IgD-negative memory B cell (primary cell): ENCODE measurements at regions not wholly inside any gene's neighbourhood (a gene's known extent, or its start where the extent isn't known, plus 50 kb on each side); places are given as distances from the start of the nearest gene placed in this dataset.
"Not testable (repeated sequence)": the region's sequence is repeated elsewhere in the genome, so short reads cannot be mapped to it uniquely, and the experiment has no call there.

Source experiments
- H3K27ac Mint-ChIP-seq, 3 donors: one replicate each; pipeline ENCODE4 v1.8.0; 2020 to 2022; ENCODE audit warnings: mild to moderate bottlenecking in 3 of 3, mixed read lengths in 3 of 3, moderate library complexity in 1 of 3
- H3K27me3 Mint-ChIP-seq: one replicate; pipeline ENCODE4 v1.8.0; 2021; ENCODE audit warnings: mixed read lengths
- H3K36me3 Mint-ChIP-seq: one replicate; pipeline ENCODE4 v1.8.0; 2020; ENCODE audit warnings: mild to moderate bottlenecking, mixed read lengths
- H3K4me1 Mint-ChIP-seq, 3 donors: one replicate each; pipeline ENCODE4 v1.8.0; 2020 to 2022; ENCODE audit warnings: mixed read lengths in 3 of 3, mild to moderate bottlenecking in 1 of 3
- H3K4me3 Mint-ChIP-seq, 4 donors: one replicate each; pipeline ENCODE4 v1.8.0; 2020 to 2022; ENCODE audit warnings: mild to moderate bottlenecking in 4 of 4, mixed read lengths in 4 of 4, moderate library complexity in 3 of 4
- H3K9me3 Mint-ChIP-seq, 3 donors: one replicate each; pipeline ENCODE4 v1.8.0; 2020 to 2021; ENCODE audit warnings: mixed read lengths in 3 of 3, mild to moderate bottlenecking in 1 of 3

DNA sequence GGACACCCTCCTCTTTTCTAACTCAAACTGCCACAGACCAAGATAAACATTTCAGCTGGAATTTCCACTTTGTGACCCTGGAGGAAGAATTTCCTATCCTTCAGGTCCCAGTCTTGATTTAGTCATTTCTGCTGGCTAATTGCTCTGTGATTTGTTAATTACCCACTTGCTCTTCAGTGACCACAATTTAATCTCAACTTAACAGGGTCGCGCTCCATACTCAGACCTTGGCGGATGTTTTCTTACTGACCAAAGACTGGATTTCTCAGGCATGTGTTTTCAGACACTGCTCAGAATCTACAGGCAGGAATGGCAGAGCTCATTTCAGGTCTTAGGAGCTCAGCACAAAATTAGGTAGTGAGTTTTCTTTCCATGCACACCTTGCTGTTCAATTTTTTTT, 188.9 kb downstream of the ASMT start:
- H3K27ac Mint-ChIP-seq: no peak overlapping the region
- no peak overlapping the region for H3K4me3 Mint-ChIP-seq

DNA sequence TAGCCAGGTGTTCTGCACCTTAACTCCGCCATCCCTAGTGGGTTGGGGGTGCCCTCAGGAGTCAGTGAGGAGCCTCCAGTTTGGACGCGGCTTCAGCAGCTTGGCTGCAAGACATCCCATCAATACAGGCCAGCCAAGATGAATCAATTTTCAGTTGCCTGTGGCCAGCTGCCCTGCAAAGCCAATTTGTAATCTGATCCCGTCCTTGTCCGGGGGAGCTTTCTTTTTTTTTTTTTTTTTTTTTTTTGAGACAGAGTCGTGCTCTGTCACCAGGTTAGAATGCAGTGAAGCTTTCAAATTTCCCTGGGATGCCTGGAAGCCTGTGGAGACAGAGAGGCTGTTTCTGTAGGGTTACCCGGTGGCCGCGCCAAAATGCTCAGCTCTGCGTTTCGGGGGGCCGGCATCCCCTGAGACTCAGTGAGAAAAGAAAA, 192.5 kb downstream of the ASMT start:
- peak overlapping the region in 1 of 3 donors; percentile 16 for H3K27ac Mint-ChIP-seq
- no peaks in the 10 kb centered on the region for H3K36me3 Mint-ChIP-seq
- H3K4me1 Mint-ChIP-seq: no peaks in the 10 kb centered on the region
- H3K27me3 Mint-ChIP-seq: peaks cover 8% of the 10 kb centered on the region
- H3K4me3 Mint-ChIP-seq: no peak overlapping the region
- peaks cover 0 to 2% (median 0%) of the 10 kb centered on the region in 3 donors for H3K9me3 Mint-ChIP-seq

More for the DNA sequence above, 188.9 kb downstream of the ASMT start:
- Mint-ChIP-seq H3K36me3 (no peaks in the 10 kb centered on the region), H3K9me3 (no peaks in the 10 kb centered on the region), H3K4me1 (no peaks in the 10 kb centered on the region), H3K27me3 (peaks cover 8% of the 10 kb centered on the region)

DNA sequence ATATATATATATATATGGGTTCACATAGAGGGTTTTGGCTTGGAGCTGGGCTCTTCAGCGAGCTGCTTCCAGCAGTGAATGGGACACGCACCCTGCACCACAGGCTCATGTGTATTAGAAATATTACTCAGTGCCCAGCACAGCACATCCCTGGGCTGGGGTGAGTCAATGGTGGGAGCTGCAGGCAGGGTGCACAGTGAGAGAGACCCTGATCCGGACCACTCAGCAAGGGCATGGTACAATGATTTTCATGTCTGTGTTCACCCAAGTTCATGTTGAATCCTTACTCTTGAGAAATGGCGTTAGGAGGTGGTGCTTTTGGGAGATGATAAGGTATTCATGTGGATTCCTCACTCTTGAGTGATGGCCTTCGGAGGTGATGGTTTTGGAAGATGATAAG, 194.7 kb downstream of the ASMT start:
- Mint-ChIP-seq H3K9me3 (peaks cover 0 to 2% (median 0%) of the 10 kb centered on the region in 3 donors), H3K27ac (no peak overlapping the region), H3K36me3 (no peaks in the 10 kb centered on the region), H3K4me1 (no peaks in the 10 kb centered on the region), H3K27me3 (peaks cover 8% of the 10 kb centered on the region), H3K4me3 (no peak overlapping the region)

DNA sequence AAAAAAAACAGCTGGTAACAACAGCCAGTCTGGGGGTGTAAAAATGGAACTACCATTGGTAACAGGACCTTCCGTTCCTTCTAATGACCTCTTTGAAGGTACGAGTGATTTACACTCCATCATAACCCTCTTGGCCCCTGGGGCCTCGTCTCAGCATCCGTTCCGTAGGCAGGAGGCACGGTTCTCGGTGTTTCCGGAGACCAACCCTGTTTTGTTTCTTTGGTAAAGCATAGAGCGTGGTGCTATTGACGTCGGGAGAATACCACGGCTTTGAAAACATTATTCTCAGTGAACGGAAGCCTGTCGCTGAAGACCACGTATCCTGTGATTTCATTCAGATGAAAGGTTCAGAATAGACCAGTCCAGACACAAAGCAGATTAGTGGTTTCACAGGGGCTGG, 198.9 kb downstream of the ASMT start:
- Mint-ChIP-seq H3K27me3 (no peaks in the 10 kb centered on the region), H3K27ac (no peak overlapping the region), H3K4me1 (no peaks in the 10 kb centered on the region)

DNA sequence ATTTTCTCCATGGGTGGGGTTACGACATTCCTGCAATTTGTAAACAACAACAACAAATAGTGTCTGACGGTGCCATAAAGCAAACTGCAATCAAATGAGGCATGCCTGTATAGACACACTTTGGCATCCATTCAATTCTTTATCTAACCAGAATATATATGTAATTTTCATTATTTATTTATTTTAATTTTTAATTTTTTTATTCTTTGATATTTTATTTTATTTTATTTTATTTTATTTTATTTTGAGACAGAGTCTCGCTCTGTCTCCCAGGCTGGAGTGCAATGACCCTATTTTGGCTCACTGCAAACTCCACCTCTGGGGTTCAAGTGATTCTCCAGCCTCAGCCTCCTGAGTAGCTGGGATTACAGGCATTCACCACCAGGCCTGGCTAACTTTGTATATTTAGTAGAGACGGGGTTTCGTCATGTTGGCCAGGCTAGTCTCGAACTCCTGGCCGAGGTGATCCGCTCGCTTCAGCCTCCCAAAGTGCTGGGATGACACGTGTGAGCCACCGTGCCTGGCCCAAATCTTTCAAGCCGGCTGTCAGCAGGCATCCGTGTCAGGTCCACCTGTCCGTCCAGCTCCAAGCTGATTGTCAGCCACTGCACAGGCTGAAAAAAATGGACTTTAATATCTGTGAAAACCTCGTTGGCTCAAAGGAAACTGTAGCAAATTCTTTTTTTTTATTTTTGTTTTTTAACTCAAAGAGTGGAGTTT, 200.8 kb downstream of the ASMT start:
- Mint-ChIP-seq H3K9me3 (no peaks in the 10 kb centered on the region), H3K4me3 (no peak overlapping the region), H3K36me3 (no peaks in the 10 kb centered on the region), H3K27ac (no peak overlapping the region), H3K27me3 (no peaks in the 10 kb centered on the region), H3K4me1 (no peaks in the 10 kb centered on the region)

More for the DNA sequence above, 198.9 kb downstream of the ASMT start:
- Mint-ChIP-seq H3K9me3 (peaks cover 0 to 2% (median 0%) of the 10 kb centered on the region in 3 donors), H3K4me3 (no peak overlapping the region), H3K36me3 (no peaks in the 10 kb centered on the region)

DNA sequence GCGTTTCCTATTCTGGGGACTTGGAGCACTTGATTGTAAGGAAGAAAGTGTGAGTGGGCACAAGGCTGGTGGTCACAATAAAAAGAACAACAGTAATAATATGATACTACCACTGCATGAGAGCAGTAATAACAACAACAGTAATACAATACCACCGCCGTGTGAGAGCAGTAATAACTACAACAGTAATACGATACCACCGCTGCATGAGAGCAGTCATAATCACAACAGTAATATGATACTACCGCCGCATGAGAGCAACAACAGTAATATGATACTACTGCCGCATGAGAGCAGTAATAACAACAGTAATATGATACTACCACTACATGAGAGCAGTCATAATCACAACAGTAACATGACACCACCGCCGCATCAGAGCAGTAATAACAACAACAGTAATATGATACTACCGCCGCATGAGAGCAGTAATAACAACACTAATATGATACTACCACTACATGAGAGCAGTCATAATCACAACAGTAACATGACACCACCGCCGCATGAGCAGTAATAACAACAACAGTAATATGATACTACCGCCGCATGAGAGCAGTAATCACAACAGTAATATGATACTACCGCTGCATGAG, 201.6 kb downstream of the ASMT start:
- H3K27me3 Mint-ChIP-seq, H3K4me3 Mint-ChIP-seq, H3K4me1 Mint-ChIP-seq, H3K36me3 Mint-ChIP-seq, H3K9me3 Mint-ChIP-seq, H3K27ac Mint-ChIP-seq: not testable (repeated sequence)

DNA sequence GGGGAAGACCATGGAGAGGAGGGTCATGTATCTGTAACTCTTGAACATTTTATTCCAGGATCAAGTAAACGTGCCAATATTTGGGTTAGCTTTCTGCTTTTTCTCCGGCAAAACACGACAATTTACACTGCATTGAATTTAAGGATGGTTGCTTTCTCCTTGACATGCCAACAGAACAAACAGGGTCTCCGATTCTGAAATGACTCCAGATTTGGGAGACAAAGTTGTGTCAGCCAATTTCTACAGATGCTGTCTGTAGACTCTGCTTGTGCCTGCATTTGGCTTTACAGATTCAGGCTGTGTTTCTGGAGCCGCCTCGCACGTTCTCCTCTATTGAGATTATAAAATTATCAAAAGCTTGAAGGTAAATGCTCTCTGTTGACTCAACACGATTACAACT, 207.0 kb downstream of the ASMT start:
- no peaks in the 10 kb centered on the region for H3K36me3 Mint-ChIP-seq
- H3K4me3 Mint-ChIP-seq: no peak overlapping the region
- H3K27me3 Mint-ChIP-seq: no peaks in the 10 kb centered on the region
- no peaks in the 10 kb centered on the region for H3K4me1 Mint-ChIP-seq
- peaks cover 0 to 8% (median 1%) of the 10 kb centered on the region in 3 donors for H3K9me3 Mint-ChIP-seq
- no peak overlapping the region for H3K27ac Mint-ChIP-seq

DNA sequence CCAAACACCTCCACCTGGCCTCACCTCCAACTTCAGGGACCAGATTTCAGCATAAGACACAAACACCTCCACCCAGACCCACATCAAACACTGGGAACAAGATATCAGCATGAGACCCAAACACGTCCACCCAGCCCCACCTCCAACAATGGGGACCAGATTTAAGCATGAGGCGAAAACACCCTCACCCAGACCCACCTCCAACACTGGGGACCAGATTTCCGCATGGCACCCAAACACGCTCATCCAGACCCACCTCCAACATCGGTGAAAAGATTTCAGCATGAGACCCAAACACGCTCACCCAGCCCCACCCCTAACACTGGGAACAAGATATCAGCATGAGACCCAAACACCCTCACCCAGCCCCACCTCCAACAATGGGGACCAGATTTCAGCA, 210.0 kb downstream of the ASMT start:
- no peaks in the 10 kb centered on the region for H3K4me1 Mint-ChIP-seq
- peaks cover 0 to 8% (median 1%) of the 10 kb centered on the region in 3 donors for H3K9me3 Mint-ChIP-seq
- H3K27me3 Mint-ChIP-seq: no peaks in the 10 kb centered on the region
- no peaks in the 10 kb centered on the region for H3K36me3 Mint-ChIP-seq
- peak overlapping the region in 1 of 4 donors; percentile 61 for H3K4me3 Mint-ChIP-seq
- no peak overlapping the region for H3K27ac Mint-ChIP-seq

DNA sequence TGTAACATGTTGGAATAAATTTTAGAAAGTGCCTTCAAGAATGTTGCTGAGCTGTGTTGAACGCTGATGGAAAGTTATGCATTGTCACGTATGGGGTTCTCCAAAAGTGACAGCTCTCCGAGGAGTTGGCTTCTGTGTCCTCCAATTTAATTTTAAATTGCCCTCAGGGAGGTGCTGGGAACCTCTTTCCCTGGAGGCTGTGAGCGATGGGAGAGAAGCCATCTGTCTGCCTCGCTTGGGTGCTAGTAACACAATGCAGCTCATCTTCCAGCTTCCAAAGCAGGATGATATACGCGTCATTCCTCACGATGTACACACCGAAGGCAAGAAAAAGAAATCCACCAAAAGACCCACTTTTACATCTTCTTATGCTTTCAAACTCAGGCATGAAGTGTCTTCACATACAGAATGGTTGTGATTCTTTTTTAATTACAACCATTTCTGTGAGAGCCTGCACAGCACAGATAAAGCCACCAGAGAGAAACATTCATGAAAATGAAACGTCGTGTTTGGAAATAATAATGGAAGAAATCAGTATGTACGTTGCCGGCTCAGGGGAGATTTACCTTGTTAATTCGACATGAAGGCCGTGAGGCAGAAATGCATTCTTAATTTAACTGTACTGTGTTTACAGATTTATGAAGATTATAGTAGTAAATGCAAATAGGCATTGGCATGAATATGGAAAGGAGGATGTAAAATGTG, 218.9 kb downstream of the ASMT start:
- no peak overlapping the region for H3K27ac Mint-ChIP-seq
- H3K9me3 Mint-ChIP-seq: peaks cover 0 to 11% (median 3%) of the 10 kb centered on the region in 3 donors
- H3K4me1 Mint-ChIP-seq: no peaks in the 10 kb centered on the region
- H3K4me3 Mint-ChIP-seq: no peak overlapping the region
- H3K27me3 Mint-ChIP-seq: no peaks in the 10 kb centered on the region
- no peaks in the 10 kb centered on the region for H3K36me3 Mint-ChIP-seq

DNA sequence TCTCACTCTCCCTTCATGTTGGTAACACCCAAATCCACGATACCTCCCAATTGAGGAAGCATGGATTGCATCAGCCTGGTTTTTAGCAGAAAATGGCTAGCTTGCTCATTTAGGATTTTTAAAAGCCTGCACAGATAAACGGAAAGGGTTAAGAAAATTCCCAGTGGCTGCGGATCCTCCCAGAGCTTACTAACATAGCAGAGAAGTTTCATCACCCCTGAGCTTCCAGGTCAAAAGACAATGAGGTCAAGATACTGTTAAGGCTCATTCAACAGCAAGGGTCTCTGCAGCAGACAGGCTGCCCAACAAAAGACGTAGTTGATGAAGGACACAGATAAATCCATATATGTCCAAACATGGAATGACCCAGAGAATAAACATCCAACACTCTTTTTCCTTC, 220.2 kb downstream of the ASMT start:
- Mint-ChIP-seq H3K4me3 (no peak overlapping the region), H3K27ac (no peak overlapping the region), H3K4me1 (no peaks in the 10 kb centered on the region), H3K27me3 (no peaks in the 10 kb centered on the region), H3K9me3 (peaks cover 0 to 12% (median 3%) of the 10 kb centered on the region in 3 donors), H3K36me3 (no peaks in the 10 kb centered on the region)

DNA sequence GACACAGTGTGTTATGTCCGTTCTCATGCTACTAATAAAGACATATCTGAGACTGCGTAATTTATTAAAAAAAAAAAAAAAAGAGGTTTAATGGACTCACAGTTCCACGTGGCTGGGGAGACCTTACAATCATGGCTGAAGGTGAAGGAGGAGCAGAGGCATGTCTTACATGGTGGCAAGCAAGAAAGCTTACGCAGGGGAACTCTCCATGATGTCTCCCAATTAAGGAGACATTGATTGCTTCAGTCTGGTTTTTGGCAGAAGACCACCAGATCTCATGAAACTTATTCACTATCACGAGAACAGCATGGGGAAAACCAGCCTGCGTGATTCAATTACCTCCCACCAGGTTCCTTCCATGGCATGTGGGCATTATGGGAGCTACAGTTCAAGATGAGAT, 221.8 kb downstream of the ASMT start:
- H3K4me1 Mint-ChIP-seq: no peaks in the 10 kb centered on the region
- peaks cover 0 to 12% (median 6%) of the 10 kb centered on the region in 3 donors for H3K9me3 Mint-ChIP-seq
- no peaks in the 10 kb centered on the region for H3K27me3 Mint-ChIP-seq

DNA sequence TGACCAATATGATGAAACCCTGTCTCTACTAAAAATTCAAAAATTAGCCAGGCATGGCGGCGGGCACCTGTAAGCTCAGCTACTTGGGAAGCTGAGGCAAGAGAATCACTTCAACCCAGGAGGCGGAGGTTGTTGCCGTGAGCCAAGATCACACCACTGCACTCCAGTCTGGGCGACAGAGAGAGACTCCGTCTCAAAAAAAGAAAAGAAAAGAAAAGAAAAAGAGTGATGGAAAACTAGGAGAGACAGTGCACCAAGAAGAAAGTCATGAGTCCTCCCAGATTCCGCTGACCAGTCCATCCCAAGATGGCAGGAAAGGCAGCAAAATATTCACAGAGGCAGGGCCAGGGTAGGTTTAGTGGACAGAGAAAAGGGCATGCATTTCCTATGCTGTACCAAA, 226.9 kb downstream of the ASMT start:
- H3K9me3 Mint-ChIP-seq: peaks cover 0 to 8% (median 6%) of the 10 kb centered on the region in 3 donors
- no peaks in the 10 kb centered on the region for H3K4me1 Mint-ChIP-seq
- H3K4me3 Mint-ChIP-seq: no peak overlapping the region
- no peaks in the 10 kb centered on the region for H3K27me3 Mint-ChIP-seq
- H3K36me3 Mint-ChIP-seq: no peaks in the 10 kb centered on the region
- H3K27ac Mint-ChIP-seq: no peak overlapping the region

More for the DNA sequence above, 221.8 kb downstream of the ASMT start:
- no peak overlapping the region for H3K4me3 Mint-ChIP-seq
- H3K36me3 Mint-ChIP-seq: no peaks in the 10 kb centered on the region
- H3K27ac Mint-ChIP-seq: no peak overlapping the region

DNA sequence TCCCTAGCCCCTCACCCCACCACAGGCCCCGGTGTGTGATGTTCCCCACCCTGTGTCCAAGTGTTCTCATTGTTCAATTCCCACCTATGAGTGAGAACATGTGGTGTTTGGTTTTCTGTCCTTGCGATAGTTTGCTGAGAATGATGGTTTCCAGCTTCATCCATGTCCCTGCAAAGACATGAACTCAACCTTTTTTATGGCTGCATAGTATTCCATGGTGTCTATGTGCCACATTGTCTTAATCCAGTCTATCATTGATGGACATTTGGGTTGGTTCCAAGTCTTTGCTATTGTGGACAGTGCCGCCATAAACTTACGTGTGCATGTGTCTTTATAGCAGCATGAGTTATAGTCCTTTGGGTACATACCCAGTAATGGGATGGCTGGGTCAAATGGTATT, 232.1 kb downstream of the ASMT start:
- H3K9me3 Mint-ChIP-seq, H3K4me1 Mint-ChIP-seq, H3K36me3 Mint-ChIP-seq, H3K27me3 Mint-ChIP-seq, H3K4me3 Mint-ChIP-seq, H3K27ac Mint-ChIP-seq: not testable (repeated sequence)

DNA sequence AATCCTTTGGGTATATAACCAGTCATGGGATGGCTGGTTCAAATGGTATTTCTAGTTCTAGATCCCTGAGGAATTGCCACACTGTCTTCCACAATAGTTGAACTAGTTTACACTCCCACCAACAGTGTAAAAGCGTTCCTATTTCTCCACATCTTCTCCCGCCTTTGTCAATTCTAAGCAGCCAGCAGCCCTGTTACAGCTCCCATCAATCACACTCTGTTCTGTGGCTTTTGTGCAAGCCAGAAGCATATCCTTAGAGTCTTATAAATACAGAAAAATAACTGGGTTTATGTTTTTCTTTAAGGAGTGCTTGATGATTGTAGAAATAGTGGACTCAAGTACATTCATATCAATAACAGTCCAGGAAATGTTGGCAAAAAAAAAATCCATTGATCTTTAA, 232.9 kb downstream of the ASMT start:
- H3K4me1 Mint-ChIP-seq, H3K36me3 Mint-ChIP-seq, H3K4me3 Mint-ChIP-seq, H3K9me3 Mint-ChIP-seq, H3K27me3 Mint-ChIP-seq, H3K27ac Mint-ChIP-seq: not testable (repeated sequence)

DNA sequence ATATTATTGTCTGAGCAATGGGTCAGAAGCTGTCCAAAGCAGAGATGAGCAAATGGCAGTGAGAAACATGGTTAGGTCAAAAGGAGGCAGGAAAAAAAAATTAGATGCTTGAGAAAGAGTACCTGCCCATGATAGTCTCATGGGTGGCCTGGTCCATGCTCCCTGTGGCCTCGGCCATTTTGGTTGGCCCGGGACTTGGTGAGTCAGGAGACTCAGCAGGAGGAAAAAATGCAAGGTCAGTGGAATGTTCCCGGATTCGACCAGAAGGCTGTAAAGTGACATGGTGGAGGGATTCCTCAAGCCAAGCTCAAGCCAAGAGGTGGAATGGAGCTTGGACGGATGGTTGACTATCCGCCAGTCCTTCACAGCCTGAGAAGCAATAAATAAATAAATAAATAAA, 236.7 kb downstream of the ASMT start:
- Mint-ChIP-seq H3K4me1 (no peaks in the 10 kb centered on the region), H3K36me3 (no peaks in the 10 kb centered on the region), H3K9me3 (peaks cover 0 to 4% (median 0%) of the 10 kb centered on the region in 3 donors), H3K27ac (no peak overlapping the region), H3K4me3 (no peak overlapping the region), H3K27me3 (no peaks in the 10 kb centered on the region)

DNA sequence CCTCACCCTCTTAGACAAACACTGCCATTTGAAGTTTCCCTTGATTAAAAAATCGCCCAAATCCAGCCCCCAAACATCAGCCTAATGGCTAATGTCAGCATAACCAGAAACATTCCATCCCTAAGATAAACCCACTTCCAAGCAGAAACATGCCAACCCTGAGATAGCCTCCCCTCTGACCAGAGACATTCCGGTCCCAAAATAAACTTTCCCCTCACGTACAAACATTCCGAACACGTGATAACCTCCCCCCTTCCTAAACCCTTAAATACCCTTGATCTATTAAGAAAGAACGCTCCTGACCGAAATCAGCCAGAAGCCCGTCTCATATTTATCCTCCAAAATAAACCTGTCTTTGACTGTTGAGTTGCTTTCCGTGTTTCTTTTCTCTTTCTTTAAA, 237.2 kb downstream of the ASMT start:
- H3K27me3 Mint-ChIP-seq: no peaks in the 10 kb centered on the region

More for the DNA sequence above, 237.2 kb downstream of the ASMT start:
- Mint-ChIP-seq H3K4me1 (no peaks in the 10 kb centered on the region), H3K27ac (no peak overlapping the region), H3K9me3 (peaks cover 0 to 6% (median 0%) of the 10 kb centered on the region in 3 donors), H3K4me3 (no peak overlapping the region), H3K36me3 (peaks cover 4% of the 10 kb centered on the region)
